ENCODE measurements at regions not wholly inside any gene's neighbourhood (a gene's known extent, or its start where the extent isn't known, plus 50 kb on each side); places are given as distances from the start of the nearest gene placed in this dataset.

DNA sequence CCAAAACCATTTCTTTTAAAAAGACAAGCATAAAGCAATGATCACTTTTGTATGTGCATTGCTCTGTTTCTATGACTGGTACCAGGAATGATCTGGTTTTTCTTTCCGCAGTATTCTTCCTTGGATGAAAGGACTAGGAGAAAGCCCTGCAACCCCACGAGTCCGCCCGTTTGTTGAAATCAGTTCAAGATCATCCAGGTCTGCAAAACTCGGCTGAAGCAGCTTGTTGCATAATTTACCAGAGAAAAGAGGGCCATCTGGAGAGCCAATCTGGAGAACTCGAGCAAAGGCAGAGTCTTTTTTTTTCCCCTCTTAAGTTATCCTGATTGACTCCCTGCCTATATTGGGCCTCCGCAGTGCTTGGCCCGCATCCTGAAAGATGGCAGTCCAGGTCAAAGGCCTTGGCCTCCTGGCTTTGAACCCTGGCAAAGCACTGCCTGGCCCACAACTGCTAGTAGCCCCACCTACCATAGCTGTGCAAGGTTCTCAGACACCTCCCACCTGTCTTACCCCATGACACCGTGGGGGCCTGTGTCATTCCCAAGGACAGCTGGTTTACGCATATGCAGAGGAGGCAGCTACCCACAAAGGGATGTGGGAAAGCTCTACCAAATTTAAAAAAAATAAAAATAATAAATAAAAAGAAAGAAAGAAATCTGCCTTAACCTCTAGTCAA, 572.2 kb downstream of the INHBA start:
- peak; percentile 12 for DNase-seq (ENCODE audit: low read depth)
- no peak overlapping the region for H3K4me3 ChIP-seq (ENCODE audit: low read depth, low read length)
- TF ChIP-seq, protein P1, sequence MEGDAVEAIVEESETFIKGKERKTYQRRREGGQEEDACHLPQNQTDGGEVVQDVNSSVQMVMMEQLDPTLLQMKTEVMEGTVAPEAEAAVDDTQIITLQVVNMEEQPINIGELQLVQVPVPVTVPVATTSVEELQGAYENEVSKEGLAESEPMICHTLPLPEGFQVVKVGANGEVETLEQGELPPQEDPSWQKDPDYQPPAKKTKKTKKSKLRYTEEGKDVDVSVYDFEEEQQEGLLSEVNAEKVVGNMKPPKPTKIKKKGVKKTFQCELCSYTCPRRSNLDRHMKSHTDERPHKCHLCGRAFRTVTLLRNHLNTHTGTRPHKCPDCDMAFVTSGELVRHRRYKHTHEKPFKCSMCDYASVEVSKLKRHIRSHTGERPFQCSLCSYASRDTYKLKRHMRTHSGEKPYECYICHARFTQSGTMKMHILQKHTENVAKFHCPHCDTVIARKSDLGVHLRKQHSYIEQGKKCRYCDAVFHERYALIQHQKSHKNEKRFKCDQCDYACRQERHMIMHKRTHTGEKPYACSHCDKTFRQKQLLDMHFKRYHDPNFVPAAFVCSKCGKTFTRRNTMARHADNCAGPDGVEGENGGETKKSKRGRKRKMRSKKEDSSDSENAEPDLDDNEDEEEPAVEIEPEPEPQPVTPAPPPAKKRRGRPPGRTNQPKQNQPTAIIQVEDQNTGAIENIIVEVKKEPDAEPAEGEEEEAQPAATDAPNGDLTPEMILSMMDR (IDR thresholded peaks at IDR 0.05; ENCODE audit: insufficient read depth, low read depth, low read length): no peak

DNA sequence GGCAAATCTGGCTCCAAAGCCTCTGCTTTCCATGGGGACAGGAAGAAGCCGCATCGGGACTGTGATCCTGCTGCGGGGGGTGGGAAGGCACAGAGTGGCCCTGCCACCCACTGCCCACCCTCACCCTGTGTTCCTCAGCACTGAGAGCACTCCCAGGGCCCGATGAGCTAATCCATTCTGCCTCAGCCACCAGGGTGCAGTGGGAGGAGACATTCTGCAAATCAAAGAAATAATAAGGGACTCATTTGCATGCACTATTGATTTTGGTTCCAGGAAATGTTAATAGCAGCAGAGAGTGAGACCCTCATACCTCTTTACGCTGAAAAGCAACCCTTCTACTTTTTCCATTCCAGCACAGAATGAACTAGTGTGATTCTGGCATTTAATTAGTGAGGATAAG, 572.8 kb downstream of the INHBA start:
- no peak for DNase-seq (ENCODE audit: low read depth)
- TF ChIP-seq, protein P1 (IDR thresholded peaks at IDR 0.05; ENCODE audit: insufficient read depth, low read depth, low read length): no peak
- H3K4me3 ChIP-seq (ENCODE audit: low read depth, low read length): no peak overlapping the region

DNA sequence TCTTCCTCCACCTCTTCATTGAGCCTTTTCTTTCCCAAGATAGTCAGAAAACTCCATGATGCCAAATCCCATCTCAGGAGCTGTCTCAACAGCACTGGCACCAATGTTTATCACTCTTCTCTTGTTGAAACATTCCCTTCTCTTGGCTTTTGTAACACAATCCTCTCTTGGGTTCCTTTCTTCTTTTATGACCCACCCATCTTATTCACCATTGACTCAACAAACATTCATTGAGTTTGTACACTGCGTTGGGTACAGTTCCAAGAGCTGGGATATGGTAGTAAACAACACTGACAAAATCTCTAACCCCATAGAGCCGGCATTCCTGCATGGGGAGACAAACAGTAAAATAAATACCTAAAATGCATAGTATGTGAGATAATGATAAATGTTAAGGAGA, 577.5 kb downstream of the INHBA start:
- DNase-seq (ENCODE audit: low read depth): no peak
- TF ChIP-seq, protein P1 (IDR thresholded peaks at IDR 0.05; ENCODE audit: insufficient read depth, low read depth, low read length): no peak
- no peak overlapping the region for H3K4me3 ChIP-seq (ENCODE audit: low read depth, low read length)

DNA sequence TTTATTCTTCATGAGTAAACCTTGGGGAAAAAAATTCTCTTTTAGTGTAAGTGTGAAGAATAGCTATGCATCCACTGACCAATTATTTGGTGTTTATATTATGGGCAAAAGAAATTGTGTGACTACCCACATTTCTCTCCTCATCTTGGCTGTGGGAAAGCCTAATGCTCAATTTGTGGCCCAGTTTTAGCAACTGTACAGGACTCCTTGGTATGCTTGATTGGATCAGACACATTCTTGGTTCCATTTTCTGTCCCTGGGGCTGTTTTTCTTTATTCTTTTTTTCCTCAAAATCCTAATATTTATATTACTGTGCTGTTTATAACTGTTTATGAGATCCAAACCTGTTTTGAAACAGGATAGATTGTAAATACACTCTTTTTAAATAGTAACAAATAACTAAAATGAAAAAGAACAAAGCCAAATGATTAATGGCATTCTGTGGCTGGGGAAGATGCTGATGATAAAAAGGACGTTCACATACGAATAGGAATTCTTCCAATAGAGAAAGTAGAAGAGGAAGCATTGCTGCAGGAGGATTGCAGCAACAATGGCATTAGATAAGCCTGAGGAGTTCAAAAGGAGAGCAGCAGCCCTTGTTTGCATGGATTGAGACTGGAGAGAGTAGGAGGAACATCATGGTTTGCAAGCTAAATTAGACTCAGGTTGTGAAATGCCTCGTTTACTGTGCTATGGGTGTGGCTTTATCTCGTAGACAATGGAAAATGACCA, 580.5 kb downstream of the INHBA start:
- peak; percentile 55 for DNase-seq (ENCODE audit: low read depth)
- TF ChIP-seq, protein P1 (IDR thresholded peaks at IDR 0.05; ENCODE audit: insufficient read depth, low read depth, low read length): no peak
- H3K4me3 ChIP-seq (ENCODE audit: low read depth, low read length): no peak overlapping the region

DNA sequence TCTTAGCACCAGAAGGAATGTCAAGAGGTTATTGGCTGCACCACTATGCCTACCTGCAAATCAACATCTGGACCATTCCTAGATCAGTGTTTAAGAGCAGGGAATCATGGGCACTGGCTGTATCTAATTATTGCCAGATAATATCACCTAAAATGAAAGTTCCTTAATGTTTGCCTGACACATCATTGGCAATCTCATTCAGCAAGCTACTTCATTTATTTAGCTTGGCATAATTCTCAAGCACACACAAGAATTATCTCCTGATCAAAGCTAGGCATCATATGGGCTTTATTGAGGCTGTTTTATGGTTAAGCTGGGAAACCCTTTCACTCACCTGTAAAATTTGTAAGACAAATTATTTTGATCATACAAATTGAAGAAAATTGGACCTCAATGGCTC, 581.7 kb downstream of the INHBA start:
- TF ChIP-seq, protein P1 (IDR thresholded peaks at IDR 0.05; ENCODE audit: insufficient read depth, low read depth, low read length): no peak
- H3K4me3 ChIP-seq (ENCODE audit: low read depth, low read length): no peak overlapping the region
- no peak for DNase-seq (ENCODE audit: low read depth)

DNA sequence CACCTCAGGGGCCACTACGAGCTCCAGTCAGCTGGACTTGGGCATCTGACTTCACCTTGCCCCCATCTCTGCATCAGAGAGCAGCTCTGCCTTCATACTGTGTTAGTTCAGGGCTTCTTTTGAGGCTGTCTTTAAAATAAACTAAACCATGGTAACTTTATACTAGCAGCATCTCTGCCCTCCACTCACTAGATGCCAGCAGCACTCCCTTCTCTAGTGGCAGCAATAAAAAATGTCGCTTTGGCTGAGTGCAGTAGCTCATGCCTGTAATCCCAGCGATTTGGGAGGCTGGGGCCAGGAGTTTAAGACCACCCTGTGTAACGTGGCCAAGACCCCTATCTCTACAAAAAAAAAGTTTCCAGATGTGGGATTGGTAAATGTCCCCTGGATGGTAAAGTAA, 584.4 kb downstream of the INHBA start:
- no peak overlapping the region for H3K4me3 ChIP-seq (ENCODE audit: low read depth, low read length)
- DNase-seq (ENCODE audit: low read depth): no peak
- TF ChIP-seq, protein P1 (IDR thresholded peaks at IDR 0.05; ENCODE audit: insufficient read depth, low read depth, low read length): no peak
